Colon (tissue), 2 donors: ENCODE measurements at regions not wholly inside any gene's neighbourhood (a gene's known extent, or its start where the extent isn't known, plus 50 kb on each side); places are given as distances from the start of the nearest gene placed in this dataset.
A peak's percentile ranks its signal among the peaks of the same experiment; 100 is the strongest.

Experiments used
- FAIRE-seq: peaks from 2 replicates; lab custom pipeline; 2012; peaks lifted over from hg19 to GRCh38; lab: Jason Lieb, UNC
- donor health status: control.
- donor health status: control.

DNA sequence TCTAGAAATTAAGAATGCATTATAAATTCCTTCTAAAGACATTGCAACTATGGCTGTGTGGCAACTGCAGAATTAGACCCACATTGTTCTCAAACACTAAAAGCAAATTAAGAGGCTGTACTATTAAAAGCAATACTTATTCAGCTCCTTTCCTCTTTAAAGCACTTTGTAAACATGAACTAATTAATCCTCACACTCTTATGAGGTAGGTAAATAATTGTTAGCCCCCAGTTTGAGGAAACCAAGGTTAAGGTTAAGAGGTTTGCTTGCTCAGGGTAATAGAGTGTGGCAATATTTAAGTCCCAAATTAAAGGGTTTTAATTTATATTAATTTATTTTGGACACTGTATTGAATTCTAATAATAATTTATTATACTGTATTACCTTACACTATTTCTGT, 553.8 kb downstream of the LRRIQ3 start:
- FAIRE-seq: no peak

DNA sequence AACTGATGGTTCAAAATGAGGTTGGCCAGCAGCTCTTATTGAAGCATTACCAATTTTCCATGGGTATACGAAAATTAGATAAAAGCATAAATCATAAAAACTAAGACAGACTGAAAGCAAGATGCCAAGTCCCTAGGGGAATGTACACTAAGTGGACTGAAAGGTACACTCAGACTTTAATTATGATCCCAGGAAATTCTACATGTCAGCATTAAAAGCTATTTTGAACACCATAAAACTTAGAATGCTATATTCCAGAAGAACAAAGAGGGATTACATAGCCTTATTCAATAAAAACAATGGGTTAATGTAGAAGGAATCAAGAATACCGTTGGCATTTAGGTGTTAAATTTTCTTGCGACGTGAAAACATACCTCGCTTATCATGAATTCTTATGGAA, 558.5 kb downstream of the LRRIQ3 start:
- FAIRE-seq: no peak

DNA sequence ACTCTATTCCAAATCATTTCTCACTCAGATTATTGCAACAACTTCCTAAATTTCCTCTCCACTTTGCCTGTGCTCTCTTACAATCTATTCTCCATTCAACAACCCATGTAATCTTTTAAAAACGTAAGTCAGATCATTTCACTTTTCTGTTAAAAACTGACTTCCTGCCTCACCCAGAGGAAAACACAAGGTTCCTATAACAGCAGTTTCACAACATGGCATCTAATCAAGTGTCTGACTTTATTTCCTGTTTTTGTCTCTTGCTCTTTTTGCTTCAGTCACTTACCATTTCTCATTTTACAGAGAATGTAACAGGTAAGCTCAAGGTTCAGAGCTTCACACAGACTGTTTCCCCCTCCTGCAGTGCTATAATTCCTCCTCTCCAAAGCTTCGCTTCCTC, 560.7 kb downstream of the LRRIQ3 start:
- no peak for FAIRE-seq

DNA sequence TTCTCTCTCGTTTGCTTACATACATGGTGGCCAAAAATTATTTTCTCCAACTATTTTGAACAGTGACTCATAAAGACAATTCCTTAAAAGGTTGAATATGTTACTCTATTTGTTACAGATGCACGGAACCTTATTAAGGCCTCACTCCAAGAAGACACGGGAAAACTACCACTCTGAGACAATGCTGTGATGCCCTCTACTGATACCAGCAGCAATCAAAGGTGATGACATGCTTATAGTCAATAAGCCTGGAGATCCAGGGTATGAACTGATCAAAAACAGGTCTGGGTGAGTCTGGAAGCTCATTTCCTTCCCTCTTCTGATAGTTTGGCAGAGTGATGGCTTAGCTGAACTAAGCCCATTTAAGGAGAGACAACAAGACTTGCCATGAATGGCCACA, 563.0 kb downstream of the LRRIQ3 start:
- no peak for FAIRE-seq

DNA sequence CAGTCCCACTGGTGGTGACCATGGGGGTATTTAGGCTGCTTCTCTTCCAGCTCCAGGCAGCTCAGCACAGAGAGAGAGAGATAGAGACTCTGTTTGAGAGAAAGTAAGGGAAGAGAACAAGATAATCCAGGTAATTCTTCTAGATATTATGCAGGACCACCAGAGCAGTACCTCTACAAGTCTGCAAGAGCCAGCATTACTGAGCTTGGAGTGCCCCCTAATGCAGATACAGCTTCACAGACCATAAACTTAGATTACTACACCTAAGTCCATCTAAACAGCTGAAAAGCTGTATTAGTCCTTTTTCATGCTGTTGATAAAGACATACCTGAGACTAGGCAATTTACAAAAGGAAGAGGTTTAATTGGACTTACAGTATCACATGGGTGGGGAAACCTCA, 570.3 kb downstream of the LRRIQ3 start:
- no peak for FAIRE-seq

DNA sequence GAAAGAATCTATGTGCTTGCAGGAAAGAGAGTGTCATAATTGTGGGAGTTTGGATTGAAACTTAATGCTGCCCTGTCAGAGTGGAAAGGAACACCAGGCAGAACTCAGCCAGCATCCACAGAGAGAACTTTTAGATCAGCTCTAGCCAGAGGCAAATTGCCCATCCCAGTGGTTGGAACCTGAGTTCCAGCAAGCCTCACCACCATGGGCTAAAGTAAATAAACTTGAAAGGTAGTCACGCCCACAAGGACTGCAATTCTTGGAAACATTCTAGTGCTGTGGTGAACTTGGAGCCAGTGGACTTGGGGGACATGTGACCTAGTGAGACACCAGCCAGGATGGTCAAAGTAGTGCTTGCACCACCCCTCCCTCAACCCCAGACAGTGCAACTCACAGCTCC, 571.6 kb downstream of the LRRIQ3 start:
- FAIRE-seq: no peak

DNA sequence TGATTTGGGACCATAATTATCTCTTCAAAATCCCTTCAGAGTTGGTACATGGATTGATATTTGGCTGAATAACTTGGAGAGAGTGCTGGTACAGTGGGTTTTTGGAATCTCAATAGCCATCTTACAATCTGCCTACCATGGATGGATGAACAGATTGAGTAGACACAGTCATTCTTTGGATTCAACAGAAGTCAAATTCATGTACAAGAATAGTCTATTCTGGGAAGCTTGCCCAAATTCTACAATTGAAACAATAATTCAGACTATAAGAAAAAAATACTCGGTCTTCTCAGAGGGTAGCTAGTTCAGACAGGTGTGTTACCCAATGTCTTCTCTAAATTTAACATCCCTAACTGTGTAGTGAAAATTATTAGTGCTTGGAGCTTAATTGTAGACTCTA, 574.0 kb downstream of the LRRIQ3 start:
- FAIRE-seq: no peak

DNA sequence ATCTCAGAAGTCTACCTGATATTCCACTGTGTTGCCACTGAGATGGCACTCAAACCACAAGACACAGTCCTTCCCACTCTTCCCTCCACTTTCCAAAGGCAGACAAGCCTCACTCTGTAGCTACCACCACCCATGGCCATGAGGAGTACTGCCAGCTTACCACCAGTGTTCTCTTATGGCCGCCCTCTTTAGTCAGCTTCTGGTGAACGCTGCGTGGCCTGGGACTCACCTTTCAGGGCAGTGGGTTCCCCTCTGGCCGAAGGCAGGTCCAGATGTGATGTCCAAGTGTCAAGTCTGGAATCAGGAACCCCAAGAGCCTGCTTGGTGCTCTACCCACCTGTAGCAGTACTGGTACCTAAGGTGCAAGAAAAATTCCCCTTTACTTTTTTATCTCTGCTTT, 580.8 kb downstream of the LRRIQ3 start:
- FAIRE-seq: no peak

DNA sequence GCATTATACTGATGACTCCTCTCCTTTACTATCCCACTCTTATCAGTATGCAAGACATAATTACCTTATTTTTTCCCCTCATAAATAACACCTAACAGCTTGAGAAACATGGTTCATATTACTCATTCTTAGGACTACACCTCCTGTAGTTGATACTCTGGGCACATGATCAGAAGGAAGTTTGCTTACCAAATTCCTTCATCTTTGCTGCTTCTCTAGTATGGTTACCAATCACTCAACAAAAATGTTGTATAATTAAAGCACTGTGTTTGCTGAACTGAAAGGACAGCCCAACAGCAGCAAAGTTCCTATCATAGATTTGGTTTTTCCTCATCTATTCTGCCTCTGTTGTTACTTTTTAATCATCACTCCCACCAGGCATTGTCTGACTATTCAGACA, 586.3 kb downstream of the LRRIQ3 start:
- no peak for FAIRE-seq

DNA sequence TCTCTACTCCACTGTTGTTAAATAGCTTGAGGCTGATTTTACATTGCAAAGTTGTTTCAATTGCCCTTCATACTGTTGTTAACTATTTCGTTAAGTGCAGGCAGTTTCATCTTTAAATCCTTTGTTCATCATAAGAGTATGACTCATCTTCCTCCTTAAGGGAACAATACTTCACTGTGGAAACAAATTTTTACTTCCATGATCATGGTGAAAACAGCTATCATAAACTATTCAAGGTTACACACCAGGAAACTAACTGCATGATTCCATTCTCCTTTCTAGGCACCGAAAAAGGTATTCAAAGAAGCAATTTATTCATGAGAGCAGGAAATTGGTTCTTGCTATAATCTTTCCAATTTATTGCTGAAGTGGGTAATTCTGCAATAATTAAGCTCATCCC, 593.2 kb downstream of the LRRIQ3 start:
- FAIRE-seq: peak; percentile 47

DNA sequence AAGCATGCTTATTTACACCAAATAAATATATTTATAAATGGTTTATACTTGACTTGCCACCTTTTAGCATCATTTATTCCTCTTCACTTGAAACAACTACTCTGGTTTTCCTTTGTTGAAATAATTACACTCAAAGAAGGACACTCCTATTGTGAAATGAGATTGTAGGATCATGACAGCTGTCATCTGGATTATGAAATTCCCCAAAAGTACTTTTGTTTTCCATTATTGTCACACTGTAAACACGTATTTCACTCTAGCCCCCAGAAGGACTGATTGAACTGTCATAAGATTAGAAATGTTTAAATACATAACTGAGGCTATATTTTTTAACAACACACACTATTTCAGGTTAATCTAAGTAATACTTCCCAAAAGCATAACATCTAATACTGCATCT, 593.8 kb downstream of the LRRIQ3 start:
- FAIRE-seq: no peak

DNA sequence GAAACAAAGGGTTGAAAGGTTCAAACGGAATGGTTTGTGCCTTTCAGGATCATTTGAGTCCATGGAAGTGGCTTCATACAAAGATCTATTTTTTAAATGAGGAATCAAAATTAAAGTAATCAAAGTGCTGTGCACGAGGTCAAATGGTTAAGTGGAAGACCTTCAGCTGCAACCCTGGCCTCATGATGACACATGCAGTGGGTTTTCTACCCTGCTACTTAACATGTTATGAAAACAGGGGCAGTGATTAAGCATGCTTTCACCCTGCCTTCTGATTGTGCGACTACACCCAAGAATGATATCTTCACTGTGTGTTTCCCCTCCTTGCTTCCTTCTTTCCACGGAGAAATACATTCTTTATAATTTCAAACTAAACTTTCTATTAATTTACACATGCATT, 604.2 kb downstream of the LRRIQ3 start:
- FAIRE-seq: no peak

DNA sequence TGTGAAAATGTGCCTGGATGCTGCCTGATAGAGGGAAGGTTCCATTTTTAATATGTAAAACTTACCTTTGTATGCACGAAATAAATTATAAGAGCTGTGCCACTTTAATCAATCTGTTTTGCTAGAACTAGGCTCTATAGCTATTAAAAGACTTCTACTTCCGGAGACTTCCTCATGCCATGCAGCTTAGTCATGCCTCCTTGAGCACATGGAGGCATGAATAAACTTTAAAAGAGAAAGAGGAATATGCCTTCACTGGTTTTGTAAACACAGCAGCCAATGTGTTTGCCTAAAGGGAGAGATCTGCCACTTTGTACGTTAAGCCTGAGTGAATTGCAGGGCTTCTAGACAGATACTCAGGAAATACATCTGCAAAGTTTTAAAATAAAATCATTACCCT, 604.6 kb downstream of the LRRIQ3 start:
- FAIRE-seq: no peak

DNA sequence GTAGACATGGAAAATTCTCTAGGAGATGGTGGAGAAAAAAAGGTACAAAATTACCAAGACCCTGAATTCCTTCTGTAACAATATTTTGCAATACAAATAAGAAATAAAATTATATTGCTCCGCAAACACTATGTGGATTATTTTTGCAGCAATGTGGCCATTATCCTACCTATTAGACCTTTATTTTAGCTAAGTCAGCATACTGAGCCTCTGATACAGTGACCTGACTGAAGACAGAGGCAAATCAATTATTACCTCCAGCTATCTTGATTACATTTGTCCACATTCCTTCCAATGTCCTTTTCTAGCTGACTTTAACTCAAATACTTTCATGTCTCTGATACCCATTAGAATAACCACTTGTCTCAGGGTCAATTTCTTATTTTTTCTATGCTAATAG, 610.9 kb downstream of the LRRIQ3 start:
- no peak for FAIRE-seq

DNA sequence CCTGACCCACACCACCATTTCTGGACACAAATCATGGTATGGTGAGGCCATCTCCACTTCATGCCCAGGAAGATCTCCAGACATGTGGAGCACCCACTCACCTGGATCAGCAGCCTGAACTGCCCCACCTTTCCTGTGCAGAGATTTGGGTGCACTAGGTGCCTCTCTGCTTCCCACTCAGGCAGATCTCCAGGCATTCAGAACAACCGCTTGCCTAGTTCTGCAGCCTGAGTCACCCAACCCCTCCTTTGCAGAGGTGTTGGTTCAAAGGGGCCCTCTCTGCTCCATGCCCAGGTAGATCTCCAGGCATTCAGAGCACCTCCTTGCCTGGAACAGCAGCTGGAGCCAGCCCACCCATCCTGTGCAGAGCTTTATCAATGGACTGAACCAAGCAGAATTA, 620.8 kb downstream of the LRRIQ3 start:
- FAIRE-seq: no peak

DNA sequence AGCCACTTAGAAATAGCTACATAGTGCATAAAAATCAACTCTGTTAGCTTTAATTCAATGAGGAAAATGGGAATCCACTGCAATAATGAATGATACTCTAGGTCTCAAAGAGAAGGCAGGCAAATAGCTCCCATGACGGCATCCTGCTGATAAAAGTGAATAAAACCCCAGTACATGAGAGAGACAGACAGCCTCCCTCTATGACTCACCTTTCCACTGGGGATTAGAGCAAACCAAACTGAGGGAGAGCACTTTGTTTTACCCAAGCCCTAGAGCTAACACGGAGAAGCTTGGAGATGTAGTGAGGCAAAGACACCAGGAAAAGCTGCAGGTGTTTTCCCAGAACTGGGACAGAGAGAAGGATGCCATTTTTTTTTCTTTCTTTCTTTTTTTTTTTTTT, 621.9 kb downstream of the LRRIQ3 start:
- FAIRE-seq: no peak

DNA sequence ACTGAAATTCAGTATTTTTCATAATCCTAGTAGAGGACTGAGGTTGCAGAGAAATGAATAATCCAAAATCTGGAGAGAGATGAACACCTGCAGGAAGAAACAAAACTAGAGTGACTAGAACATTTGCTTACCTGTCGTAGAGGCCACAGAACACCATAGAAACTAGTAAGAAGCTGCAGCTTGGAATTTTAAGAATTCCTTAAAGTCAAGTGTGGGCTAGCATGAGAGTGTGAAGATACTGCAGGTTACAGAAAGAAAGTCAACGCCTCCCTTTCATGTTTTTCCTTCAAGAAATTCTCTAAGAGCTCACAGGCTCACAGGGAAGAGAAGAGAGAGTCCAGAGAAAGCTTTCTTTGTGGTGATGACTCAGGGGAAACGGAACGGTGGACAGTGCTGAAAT, 633.7 kb downstream of the LRRIQ3 start:
- no peak for FAIRE-seq

DNA sequence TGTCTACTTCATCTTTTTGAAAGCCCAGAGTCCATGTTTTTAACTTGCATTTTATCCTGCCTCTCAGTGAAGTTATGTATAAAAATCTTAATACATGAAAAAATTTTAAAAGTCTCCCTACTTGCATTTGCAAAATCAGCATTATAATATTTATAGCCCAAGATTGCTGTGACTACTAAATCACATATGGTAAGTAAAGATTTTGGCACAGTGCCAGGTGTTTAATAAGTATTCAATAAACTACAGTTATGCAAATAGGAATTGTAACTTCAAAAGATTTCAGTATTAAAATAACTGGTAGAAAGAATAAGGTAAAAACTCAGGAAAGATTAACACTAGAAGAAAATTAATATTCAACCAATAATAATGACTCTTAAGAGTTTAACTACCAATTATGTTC, 641.7 kb downstream of the LRRIQ3 start:
- FAIRE-seq: no peak

DNA sequence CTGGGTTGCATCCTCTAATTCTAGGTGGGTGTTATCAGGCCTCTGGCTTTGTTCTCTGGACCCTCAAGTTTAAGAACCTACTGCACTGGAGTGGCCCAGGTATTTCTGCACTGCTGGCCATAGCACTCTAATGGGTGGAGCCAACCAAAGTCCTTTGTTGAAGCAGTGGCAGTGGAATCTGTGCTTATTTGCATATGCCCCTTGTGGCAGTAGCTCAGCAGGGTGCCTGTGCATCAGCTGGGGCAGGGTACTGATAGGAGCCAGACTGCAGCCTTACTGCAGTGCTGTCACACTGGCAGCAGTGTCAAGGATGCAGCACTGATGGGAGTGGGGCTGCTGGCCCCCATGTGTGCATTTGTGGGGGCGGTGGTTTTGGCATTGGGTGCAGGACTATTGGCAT, 660.6 kb downstream of the LRRIQ3 start:
- no peak for FAIRE-seq

DNA sequence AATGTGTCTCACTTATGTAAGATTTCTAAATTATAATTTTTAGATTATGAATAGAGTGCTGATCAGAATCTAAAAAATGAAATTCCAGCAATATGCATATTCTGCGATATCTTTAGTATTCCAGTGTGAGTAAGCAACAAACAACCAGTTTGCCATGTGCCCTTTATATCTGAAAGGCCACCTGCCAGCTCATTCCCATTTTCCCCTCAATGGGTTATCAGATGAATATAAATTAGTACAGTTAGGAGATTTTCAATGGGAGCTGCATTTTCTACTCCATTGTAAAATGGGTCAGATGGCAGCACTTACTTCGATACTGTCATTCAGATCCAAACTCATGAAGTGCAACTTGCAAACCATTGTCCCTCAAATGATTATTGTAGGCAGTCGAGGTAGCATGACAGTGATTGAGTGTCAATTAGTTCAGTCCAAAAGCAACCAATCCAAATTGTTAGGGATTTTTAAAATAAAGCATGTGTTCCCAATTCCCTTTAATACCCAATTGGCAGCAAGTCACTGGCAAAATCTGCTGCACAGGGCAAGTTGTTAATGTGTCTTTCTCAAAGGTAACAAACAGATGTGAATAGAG, 680.3 kb downstream of the LRRIQ3 start:
- FAIRE-seq: no peak

DNA sequence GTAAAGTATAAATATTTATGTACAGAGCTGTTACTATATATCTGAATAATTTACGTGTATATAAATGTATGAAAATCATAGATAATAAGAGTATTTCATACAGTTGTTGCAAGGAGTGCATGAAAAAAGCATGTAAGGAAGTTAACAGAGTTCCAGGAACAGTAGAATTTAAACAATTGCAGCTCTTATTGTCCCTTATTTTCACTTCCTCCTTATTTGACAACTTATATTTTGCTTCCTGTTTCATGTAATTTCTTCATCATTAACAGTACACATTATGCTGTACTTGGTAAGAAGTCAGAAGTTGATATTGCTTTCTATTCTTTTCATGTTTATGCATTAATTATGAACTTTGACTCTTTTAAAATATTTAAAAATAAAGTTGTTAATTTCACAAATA, 681.5 kb downstream of the LRRIQ3 start:
- FAIRE-seq: no peak

DNA sequence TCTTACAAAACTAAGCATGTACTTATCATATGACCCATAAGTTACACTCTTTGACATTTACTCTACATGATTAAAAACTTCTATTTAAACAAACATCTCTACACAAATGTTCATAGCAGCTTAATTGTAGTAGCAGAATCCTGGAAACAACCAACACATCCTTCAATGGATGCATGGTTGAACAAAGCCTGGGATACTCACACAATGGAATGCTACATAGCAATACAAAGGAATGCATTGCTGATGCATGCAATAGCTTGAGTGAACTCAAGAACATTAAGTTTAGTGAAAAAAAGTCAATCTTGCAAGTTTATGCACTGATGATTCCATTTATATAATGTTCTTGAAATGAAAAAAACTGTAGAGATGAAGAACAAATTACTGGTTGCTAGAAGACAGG, 686.9 kb downstream of the LRRIQ3 start:
- no peak for FAIRE-seq

DNA sequence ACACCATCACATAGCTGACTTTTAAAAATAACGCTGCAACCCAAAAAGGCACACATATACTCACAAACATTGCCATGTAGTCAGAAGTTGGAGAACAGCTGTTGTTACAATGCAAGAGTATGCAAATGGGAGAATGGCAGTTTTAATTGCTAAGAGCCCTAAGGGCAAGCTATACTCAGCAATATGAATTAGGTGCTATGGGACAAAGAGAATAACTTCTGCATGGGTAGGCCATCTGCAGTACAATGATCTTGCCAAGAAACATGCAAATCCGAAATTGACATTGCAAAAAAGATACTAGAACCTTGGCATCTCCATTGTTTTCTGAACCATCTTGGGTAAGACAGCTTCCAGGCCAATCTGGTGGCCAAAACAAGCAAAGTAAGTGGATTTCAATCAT, 697.8 kb downstream of the LRRIQ3 start:
- no peak for FAIRE-seq

DNA sequence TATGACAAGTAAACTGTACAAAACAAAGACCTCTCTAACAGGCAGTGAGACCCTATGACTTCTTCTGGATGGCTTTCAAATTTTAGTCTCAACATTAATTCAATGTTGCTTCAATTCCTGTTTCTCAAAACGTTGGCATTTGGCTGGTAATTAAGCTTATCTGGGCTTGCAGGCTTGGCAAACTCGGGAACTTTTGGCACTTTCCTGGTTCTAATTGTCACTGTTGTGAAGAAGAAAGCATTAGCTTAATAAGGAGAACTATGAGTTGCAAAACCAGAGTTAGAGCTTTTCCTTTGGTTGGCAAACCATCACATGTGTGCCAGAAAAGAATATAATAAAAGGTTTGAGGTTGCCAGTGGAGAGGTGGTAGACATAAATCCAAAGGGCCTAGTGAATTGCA, 698.3 kb downstream of the LRRIQ3 start:
- FAIRE-seq: no peak

DNA sequence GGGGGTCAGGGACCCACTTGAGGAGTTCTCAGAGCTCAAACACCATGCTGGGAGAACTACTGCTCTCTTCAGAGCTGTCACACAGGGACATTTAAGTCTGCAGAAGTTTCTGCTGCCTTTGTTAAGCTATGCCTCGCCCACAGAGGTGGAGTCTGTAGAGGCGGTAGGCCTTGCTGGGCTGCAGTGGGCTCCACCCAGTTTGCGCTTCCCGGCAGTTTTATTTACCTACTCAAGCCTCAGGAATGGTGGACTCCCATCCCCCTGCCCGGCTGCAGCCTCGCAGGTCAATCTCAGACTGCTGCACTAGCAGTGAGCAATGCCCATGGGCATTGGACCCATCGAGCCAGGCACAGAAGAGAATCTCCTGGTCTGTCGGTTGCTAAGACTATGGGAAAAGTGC, 706.4 kb downstream of the LRRIQ3 start:
- no peak for FAIRE-seq
